HG03439 (cell line): ENCODE measurements at regions not wholly inside any gene's neighbourhood (a gene's known extent, or its start where the extent isn't known, plus 50 kb on each side); places are given as distances from the start of the nearest gene placed in this dataset.
"Not testable (repeated sequence)": the region's sequence is repeated elsewhere in the genome, so short reads cannot be mapped to it uniquely, and the experiment has no call there.

Experiments used
- ATAC-seq: cut with Tn5 transposase; IDR thresholded peaks from one replicate; pipeline ENCODE4 v1.9.1; 2021; ENCODE audit warnings: mild to moderate bottlenecking, moderate library complexity; ENCODE audit not compliant: unreplicated experiment

DNA sequence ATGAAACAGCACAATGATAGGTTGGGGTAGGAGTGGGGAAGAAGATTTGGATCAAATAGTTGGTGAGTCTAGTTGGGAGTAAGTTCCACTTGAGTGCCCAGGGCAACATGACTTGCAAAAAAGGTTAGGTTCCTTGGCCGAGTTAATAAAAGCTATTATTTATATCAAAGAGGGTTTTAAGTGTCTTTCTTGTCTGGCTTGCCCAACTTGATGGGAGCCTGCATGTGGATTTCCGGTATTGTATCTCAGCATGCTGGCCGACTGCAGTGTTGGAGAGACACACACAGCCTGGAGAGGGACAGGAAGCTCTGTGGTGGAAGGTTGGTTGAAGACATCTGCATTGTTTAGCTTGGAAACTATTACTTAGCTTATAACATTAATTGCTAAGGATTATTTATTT is 449.5 kb upstream of the TBL1XR1 start:
- ATAC-seq: no peak

DNA sequence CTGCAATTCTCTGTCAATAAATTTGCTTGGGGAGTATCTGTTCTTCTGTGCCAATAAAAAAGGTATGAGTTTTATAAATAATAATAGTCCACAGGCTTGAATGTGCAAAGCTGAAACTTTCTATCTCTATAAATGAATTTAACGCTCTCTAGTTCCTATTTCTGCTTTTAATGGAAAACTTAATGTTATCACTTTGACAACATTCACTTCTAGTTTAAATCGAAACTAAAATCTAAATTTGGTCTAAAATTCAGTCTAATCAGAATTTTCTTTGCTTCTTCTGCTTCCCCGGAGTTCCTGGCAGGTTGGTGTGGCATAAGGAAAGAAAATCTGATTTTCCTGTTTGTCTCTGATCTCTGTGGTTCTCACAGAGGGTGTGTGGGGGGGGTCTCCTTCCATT is 450.1 kb upstream of the TBL1XR1 start:
- no peak for ATAC-seq

DNA sequence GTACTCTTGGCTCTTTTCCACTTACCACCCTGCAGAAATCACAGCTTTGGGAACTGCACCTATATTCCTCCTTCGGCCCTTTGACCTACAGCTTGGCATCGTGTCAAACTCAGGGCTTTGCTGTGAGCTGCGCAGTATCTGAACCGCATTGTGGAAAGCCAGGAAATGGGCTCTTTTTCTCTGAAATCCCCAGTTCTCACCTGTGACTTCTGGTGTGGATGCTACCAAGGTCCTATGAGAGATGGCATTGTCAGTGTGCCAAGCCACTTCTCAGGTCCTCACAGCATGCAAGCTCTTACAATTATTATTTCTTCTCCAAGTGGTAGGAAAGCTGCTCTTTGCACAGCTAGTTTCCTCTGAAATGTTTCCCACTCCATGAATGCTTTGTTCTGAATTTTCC is 450.6 kb upstream of the TBL1XR1 start:
- no peak for ATAC-seq

DNA sequence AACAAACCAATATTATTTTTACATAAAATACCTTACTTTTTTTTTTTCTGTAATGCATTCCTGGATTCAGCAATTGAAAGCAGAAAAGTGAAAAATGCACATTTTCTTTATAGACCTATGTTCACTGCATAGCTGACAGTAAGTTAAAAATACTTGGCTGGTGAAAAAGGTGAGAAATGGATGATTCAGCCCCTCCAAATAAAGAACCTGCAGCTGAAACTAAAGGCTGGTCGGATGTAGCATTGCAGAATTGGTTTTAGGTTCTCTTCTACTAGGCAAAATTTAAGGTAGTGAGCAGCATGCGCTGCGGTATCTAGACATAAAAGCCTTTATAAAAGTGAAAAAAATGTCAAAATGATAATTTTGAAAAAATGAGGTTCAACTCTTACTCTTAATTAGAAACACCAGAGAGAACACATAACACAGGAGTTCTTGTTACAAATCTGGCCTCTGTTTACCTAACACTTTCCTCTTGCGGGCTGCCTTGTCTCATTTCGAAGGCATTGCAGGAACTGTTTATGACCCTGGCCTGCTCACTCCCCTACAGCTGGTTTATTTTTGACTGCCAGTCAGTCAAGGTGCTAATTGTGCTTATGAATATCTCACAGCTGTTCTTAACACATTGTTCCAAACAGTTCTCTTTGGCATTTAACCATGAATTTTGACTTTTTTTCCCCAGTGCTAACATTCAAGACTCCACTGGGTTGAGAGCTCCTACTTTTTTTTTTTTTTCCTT is 455.4 kb upstream of the TBL1XR1 start:
- ATAC-seq: no peak

DNA sequence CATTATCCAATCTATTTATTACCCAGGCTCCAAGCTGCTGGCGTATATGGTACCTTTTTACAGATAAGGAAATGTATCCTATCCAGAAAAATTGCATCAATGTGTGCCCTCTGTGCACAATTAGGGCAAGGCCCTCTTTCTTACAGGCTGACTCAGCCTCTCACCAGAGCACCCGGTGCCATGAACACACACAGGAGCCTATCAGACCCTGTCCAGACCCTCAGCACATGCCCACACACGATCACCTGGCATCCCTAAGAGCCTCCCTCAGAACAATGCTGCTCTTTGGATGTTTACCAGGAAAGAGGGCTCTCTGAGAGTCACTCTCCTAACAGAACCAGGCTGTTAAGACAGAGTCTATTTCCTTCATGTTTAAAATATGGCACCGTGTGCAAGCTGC is 460.0 kb upstream of the TBL1XR1 start:
- no peak for ATAC-seq

DNA sequence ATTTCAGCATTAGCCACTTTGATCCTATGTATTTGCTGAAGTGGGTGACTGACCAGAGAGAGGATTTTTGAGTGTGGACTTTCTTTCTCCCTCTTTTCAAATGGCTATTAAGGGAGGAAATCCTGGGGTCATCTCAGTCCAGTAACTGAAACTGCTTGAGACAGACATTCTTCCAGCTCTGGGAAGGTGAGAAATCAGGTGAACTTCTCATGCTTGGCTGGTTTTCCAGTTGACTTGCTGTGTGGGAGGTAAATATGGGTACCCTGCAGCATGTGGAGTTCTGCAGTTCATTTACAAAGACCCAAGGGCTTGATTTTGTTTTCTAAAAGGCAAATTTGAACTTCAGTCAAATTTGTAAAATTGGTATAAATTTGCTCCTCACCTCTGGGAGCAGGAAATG is 461.1 kb upstream of the TBL1XR1 start:
- no peak for ATAC-seq

DNA sequence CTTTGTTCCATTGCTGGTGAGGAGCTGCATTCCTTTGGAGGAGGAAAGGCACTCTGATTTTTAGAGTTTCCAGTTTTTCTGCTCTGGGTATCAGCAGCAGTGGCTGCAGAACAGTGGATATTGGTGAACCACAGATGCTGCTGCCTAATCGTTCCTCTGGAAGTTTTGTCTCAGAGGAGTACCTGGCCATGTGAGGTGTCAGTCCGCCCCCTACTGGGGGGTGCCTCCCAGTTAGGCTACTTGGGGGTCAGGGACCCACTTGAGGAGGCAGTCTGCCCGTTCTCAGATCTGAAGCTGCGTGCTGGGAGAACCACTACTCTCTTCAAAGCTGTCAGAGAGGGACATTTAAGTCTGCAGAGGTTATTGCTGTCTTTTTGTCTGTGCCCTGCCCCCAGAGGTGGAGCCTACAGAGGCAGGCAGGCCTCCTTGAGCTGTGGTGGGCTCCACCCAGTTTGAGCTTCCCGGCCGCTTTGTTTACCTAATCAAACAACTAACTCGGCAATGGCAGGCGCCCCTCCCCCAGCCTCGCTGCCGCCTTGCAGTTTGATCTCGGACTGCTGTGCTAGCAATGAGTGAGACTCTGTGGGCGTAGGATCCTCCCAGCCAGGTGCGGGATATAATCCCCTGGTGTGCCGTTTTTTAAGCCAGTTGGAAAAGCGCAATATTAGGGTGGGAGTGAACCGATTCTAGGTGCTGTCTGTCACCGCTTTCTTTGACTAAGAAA is 467.3 kb upstream of the TBL1XR1 start:
- ATAC-seq: not testable (repeated sequence)

DNA sequence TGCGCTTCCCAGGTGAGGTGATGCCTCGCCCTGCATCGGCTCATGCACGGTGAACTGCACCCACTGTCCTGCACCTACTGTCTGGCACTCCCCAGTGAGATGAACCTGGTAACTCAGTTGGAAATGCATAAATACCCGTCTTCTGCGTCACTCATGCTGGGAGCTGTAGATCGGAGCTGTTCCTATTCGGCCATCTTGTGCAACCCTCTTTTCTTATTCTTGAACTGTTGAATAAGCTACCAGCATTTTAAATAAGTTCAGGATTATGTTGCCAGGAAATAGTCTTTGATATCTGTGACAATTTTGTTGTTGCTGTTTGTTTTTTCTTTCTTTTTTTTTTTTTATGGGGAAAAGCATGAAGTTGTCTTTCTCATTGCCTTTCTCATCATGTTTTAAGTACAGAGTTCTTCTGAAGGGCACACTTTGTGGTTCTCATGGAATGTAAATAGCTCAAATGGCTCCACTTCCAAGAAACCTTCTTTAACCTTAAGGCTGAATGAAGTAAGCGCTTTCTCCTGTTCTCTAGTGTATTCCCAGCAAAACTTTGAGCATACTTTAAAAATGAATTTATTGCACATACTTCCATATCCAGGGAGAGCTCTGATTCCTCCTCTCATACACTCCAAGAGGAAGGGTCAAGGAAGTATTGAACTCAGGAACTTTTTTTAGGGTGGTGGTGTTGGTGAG is 468.0 kb upstream of the TBL1XR1 start:
- ATAC-seq: no peak

DNA sequence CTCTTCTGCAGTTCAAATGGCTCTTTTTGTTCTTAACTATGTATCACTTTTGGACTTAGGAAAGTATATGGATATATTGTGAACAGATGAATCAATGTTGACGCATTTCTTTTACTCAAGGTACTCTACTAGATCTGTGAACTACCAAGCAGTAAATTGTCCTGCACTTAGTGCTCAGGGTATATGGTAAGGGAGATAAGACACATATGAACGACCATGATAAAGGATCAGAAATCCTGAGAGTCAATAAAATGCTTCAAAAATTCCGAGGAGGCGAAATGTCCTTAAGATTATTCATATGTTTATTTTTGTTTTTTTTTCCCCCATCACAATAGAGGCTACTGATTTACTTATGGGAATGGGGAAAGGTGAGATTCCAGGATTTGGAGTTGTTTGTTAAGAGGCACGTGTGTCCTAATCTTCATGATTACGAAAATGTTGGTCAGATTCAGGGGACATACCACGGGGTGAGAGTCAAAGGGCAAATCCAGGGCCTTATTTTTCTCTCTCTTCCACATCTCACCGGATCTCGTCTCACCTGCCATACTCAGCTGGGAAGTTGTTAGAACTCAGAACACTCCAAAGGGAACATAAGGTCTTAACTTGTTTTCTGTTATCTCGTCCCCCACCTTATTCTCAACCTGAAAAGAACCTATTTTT is 475.1 kb upstream of the TBL1XR1 start:
- ATAC-seq: no peak

DNA sequence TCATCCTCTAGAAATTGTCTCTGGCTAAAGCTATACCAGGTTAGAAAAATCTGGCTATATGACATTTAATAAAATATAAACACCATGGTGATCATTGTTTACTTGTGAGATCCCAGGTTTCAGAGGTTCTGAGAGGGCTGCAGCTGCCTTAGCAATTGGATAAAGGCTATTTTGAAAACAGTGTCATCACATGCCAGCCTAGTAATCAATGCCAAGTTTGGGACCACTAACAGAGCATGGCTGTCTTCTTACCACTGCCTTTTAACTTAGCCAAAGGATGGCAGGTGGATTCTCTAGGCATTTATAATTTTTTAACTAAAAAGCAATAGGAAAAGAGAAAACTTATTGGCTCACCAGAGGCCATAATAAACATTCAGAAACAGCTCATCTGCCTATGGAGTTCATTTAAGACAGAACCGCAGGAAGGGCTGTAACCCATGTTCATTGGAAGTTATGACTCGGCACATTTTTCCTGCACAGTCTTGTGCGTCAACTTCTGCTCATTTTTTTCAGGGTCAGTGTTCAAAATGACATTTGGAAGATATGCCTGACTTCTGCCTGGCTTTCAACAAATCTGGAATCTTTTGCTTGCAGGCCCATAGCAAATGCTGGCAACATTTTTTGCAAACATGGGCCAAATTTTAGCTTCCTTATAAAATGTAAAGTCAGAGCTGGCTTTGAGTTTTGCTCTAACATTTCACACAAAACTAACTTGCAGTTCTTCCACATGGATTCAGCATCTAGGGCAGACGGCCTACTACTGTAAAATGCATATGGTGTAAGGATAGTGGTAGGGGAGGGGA is 476.0 kb upstream of the TBL1XR1 start:
- no peak for ATAC-seq

DNA sequence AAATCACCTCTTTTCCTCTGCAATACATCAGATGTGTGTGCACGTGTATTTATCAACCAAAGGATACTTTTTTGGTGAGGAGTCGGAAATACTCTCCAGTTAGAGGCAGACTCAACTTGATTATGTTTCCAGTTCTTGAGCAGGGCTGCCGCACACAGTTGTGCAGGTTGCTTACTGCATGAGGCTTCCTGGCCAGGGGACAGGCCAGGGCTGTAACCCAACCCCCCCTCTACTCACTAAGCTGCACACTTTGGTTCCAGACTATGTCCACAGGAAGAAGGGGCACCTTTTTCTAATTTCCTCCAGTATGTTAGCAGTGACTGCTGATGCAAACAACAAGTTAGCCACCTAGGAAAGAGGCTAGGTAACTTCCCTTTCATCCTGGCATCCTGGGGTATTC is 476.9 kb upstream of the TBL1XR1 start:
- ATAC-seq: no peak

DNA sequence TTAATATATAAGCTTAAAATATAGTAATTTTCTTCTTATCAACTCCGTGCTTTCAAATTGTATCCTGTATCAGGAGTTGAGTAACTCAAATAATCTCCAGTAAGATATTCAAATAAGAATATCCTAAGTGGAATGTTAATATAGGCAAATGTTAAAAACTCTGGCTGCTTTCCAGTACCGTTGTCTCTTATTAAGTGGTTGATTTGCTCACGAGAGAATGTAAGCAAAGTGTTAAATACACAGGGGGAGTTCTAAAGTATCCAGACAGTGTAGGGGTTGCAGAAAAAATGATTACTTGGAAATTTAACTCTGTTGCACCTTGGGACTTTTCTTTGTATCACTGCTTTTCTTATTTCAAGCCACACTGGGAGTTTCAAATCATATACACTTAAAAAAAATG is 478.9 kb upstream of the TBL1XR1 start:
- no peak for ATAC-seq

DNA sequence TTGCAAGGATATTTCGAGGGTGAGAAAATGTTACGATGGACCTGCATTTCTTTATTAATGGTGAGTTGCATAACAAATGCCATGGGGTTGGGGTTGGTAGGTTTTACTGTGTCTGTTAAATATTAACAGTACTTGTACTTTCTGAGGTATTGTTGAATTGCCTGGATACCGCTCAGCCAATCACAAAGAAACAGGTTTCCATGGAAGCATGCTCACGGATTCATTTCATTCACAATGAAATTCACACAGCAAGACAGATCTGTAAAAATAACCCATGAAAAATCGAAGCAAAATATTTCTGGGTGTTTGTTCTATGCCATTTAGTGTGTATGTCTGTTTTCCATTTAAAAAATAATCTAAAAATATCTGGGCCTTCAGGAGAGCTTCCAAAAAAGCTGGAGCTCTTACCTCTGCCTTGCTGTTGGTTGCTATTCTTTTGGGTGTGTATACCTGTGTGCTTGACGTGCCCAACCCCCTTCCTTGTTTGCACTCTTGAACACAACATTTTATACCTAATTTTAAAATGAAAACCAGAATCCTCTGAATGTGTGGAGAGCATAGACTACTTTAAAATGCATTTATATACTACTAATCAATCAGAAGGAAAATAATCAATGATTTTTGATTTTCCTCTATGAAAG is 479.8 kb upstream of the TBL1XR1 start:
- no peak for ATAC-seq

DNA sequence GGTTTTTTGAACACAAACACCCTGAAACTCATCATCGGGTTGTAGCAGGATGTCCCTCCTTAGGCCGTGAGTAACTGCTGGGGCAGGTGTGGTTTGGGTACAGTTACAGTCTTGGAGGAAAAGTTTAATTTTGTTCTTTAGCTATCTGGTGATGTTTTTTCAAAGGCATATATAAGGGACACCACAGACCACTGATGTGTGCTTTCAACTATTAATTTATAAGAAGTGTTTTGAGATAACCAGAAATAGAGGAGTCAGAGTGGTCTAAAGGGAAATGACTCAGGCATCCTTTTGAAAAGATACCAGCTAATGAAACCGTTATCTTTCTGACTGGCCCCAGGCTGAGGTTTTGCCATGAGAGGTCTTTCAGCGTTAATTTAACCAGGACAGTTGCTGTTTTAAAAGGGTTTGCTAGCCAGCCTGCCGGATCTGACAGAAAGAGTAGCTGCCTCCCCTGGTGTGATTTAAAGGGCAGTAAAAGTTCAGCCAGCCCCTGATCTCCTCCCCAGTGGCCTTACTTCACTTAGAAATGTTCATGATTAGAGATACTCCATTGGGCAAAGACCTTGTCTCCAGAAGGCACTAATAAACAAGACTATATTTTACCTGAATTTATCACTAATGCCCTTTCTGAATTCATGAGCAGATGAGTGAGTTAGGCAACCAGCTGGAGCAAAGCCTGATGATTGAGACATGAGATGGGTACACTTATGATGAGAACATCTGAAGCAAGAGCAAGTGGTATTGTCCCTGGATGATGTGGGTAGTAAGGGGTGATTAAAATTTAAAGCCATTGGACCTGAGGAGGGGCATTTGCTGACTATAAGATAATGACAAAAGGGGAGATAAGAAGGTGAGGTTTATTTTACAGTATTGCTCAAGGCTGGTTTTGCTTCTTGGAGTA is 482.5 kb upstream of the TBL1XR1 start:
- ATAC-seq: no peak

DNA sequence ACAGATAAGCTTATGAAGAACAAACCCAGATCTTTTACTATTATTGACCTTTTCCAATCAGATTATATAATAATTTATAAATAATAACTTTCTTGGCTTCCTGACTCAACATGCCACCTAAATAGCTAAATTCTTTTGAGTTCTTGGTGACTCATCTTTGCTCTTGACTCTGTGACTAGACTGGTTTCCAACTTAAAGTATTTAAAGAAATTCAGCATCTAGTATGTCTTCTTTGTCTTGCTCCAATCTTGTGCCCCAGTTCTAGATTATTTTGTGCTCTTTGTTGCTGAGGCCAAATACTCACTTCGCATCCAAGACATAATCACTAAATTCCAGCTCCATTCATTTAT is 483.2 kb upstream of the TBL1XR1 start:
- no peak for ATAC-seq

DNA sequence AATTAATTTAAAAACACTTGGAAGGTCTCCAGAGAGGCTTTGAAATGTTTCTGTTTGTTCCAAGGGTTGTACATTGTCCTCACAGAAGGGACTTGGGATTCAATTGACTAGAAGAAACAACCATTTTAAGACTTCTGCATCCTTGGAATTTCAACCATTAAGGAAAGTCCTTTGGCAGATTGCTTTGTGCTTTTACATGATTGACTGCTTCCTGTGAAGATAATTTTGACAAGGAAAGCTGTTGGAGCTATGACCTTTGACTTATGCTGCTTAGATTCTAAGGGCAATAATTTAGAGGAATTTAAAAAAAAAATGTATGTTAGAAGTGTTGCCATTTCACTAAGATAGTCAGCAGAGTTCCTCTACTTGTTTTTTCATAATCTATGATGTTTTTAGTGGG is 483.9 kb upstream of the TBL1XR1 start:
- no peak for ATAC-seq

DNA sequence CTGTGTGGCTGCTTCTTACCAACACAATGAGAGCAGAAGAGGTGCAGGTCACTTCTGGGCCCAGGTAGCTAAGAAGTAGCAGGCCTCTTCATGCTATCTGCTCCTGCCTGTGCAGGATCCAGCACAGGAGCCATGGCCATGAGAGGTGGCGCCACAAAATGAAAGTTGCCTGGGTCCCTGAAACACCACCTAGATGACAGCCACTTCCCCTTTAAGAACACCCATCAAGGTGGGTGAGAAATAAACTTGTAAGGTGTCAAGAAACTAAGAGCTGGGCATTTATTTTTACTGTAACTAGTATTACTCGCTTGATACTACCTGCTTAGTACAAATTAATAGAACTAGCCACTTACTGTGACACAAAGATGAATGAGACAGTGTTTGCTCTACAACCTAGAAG is 484.6 kb upstream of the TBL1XR1 start:
- ATAC-seq: no peak

DNA sequence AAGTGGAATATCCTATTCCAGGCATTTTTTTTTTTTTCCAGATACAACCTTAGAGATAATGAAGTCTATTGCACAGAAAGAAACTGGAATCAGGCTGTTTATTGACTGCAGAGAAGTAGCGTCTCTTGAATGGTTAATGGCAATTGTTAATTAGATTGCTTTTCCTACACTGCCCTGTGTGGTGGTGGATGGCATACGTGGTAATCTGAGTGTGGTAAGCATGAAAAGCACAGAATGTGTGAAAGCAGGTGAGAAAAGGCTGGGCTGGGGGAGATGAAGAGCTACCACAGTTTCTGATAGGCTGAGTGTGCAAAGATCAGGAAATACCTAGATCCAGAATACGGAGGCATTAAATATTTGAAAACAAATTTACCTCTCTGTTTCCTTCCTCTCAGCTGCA is 486.3 kb upstream of the TBL1XR1 start:
- no peak for ATAC-seq

DNA sequence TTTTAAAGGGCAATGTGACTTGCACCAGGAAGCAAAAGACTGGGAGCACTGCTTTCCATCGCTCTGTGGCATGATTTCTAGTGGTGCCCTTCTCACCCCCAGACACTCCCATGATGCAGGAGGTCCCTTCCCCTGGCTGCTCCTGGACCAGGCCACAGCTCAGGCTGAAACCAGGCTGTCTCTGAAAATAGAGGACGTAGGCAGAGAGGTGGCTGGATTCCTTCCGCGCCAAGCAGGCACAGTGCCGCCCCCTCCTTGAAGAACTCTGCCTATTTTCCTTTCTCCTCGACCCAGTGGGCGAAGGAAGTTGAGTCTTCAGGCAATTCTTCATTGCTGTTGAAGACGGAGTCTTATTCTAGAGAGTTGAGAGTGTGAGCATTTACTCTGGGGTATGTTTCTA is 489.4 kb upstream of the TBL1XR1 start:
- ATAC-seq: no peak
